HEK293T (cell line): ENCODE measurements at regions not wholly inside any gene's neighbourhood (a gene's known extent, or its start where the extent isn't known, plus 50 kb on each side); places are given as distances from the start of the nearest gene placed in this dataset.

ENCODE experiments used
- ARNT ChIP-seq: fragments of 450-650 bp; IDR thresholded peaks from 2 replicates; pipeline ENCODE4 v1.6.1; 2017; ENCODE audit warnings: mild to moderate bottlenecking
- BHLHE40 ChIP-seq: fragments of 450-650 bp; IDR thresholded peaks from 2 replicates; pipeline ENCODE4 v1.6.1; 2016; ENCODE audit warnings: mild to moderate bottlenecking, moderate library complexity, borderline replicate concordance
- ELF4 ChIP-seq: fragments of 450-650 bp; IDR thresholded peaks from 2 replicates; pipeline ENCODE4 v1.6.1; 2017; ENCODE audit warnings: antibody characterized with exemption
- PKNOX1 ChIP-seq: fragments of 450-650 bp; IDR thresholded peaks from 2 replicates; pipeline ENCODE4 v1.6.1; 2016
- SP1 ChIP-seq: fragments of 450-650 bp; IDR thresholded peaks from 2 replicates; pipeline ENCODE4 v1.6.1; 2017
- SUZ12 ChIP-seq: fragments of 450-650 bp; IDR thresholded peaks from 2 replicates; pipeline ENCODE4 v1.6.1; 2016; ENCODE audit warnings: mild to moderate bottlenecking
- TARDBP ChIP-seq: fragments of 450-650 bp; IDR thresholded peaks from 2 replicates; pipeline ENCODE4 v1.6.1; 2016
- ZNF384 ChIP-seq: fragments of 450-650 bp; IDR thresholded peaks from 2 replicates; pipeline ENCODE4 v1.6.1; 2016

- TF ChIP-seq SP1 (no peak), SUZ12 (no peak), ELF4 (no peak), TARDBP (no peak), ARNT (no peak), BHLHE40 (no peak), ZNF384 (no peak), PKNOX1 (no peak)
Measured at GRCh38 chr1:58258082-58258481, 288.4 kb downstream of the OMA1 start.
